ENCODE measurements at regions not wholly inside any gene's neighbourhood (a gene's known extent, or its start where the extent isn't known, plus 50 kb on each side); places are given as distances from the start of the nearest gene placed in this dataset.

DNA sequence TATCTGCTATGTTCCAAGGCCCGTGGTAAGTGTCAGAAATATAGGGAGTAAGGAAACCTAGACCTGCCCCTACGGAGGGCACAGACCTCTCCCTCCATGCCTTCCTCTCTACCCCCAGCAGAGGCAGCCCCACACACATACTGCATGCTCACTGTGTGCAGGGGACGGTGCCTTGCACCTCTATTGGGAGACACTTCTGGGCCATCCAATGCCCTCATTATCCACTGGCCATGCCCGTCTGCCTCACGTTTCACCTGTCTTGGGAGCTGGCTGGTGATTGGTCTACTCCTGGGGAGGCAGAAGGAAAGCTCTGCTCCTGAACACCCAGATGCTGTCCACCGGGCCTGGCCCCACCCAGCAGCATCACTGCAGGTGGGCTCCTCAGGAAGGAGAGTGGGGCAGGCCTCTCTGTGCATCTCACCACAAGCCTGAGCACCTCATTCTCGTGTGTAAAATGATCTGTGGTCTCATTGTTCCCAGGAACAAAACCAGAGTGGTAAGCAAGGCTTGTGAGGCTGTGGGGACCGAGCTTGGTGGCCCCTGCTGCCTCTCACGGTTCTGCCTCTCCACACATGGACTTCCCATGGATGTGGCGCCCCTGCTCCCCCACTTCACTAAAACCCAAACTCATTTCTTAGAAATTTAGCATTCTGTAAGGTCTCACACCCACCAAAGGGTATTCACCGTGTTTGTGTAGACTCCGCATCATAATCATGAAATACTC lies 312.5 kb upstream of the HS6ST1 start:
- no peaks in the 10 kb centered on the region; the same call in 1 of the 2 replicates for H3K27me3 Mint-ChIP-seq (ENCODE audit: low read depth)
- H3K4me3 Mint-ChIP-seq: no peak overlapping the region
- H3K27ac Mint-ChIP-seq: no peak overlapping the region
- no peaks in the 10 kb centered on the region for H3K36me3 Mint-ChIP-seq
- DNase-seq (ENCODE audit: low spot score) (no peak), ATAC-seq (no peak)
- CTCF ChIA-PET: no interaction called here
- peaks cover 34% of the 10 kb centered on the region for H3K4me1 Mint-ChIP-seq
- TF ChIP-seq, protein P1, sequence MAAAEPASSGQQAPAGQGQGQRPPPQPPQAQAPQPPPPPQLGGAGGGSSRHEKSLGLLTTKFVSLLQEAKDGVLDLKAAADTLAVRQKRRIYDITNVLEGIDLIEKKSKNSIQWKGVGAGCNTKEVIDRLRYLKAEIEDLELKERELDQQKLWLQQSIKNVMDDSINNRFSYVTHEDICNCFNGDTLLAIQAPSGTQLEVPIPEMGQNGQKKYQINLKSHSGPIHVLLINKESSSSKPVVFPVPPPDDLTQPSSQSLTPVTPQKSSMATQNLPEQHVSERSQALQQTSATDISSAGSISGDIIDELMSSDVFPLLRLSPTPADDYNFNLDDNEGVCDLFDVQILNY (CRISPR knock-in tag; IDR thresholded peaks at IDR 0.05): no peak
- TF ChIP-seq TCF7 (CRISPR knock-in tag; IDR thresholded peaks at IDR 0.05; ENCODE audit: low read depth) (no peak), ZNF138 (CRISPR knock-in tag; conservative IDR thresholded peaks at IDR 0.05) (no peak), ZNF396 (CRISPR knock-in tag; IDR thresholded peaks at IDR 0.05; ENCODE audit: borderline replicate concordance) (no peak), ZNF423 (CRISPR knock-in tag; IDR thresholded peaks at IDR 0.05) (no peak), NFE2L1 (CRISPR knock-in tag; IDR thresholded peaks at IDR 0.05) (no peak), ELF4 (CRISPR knock-in tag; IDR thresholded peaks at IDR 0.05; ENCODE audit: low read depth) (no peak), ZNF121 (CRISPR knock-in tag; IDR thresholded peaks at IDR 0.05) (no peak), FOXK1 (CRISPR knock-in tag; IDR thresholded peaks at IDR 0.05) (no peak)
- TF ChIP-seq, protein P2, sequence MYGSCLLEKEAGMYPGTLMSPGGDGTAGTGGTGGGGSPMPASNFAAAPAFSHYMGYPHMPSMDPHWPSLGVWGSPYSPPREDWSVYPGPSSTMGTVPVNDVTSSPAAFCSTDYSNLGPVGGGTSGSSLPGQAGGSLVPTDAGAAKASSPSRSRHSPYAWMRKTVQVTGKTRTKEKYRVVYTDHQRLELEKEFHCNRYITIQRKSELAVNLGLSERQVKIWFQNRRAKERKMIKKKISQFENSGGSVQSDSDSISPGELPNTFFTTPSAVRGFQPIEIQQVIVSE (CRISPR knock-in tag; IDR thresholded peaks at IDR 0.05; ENCODE audit: borderline replicate concordance): no peak
- TF ChIP-seq, protein P3, sequence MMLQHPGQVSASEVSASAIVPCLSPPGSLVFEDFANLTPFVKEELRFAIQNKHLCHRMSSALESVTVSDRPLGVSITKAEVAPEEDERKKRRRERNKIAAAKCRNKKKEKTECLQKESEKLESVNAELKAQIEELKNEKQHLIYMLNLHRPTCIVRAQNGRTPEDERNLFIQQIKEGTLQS (CRISPR knock-in tag; conservative IDR thresholded peaks at IDR 0.05): no peak
- POLR2A ChIA-PET: no interaction called here
- H3K9me3 Mint-ChIP-seq: no peaks in the 10 kb centered on the region

DNA sequence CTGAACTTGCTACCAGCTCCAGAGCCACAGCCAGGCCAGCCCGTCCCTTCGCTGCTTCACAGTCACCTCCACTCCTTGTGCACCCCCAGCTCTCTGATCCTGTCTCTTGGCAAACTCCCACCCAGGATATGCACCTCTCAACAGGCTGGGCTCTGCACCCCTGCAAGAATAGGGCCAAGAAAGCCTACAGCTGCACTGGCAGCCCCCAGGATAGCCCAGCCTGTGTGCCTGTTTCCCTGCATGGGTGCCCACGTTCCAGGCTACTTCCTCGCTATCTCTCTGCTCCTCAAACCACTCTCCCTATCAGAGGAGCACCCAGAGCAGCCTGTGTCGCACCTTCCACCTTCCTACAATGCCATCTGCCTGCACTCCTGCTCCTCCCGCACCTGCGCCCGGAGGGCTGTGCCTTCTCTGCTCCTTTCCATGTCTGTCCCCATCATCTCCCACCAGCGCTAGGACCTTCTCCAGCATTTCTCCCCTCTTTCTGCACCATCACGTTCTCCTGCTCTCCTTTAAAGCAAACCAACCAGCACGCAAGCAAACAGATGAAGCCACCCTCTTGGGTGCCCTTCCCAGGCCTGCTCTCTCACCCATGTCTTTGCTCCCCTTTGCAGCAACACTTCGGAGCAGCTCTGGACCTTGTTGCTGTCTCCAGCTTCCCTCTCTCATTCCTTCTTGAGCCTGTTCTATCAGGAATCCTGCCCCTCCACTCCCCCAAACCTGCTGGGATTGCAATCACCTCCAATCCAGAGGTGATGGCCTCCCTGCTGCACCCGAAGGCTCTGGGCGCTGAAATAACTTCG lies 313.2 kb upstream of the HS6ST1 start:
- H3K4me1 Mint-ChIP-seq: peaks cover 41% of the 10 kb centered on the region
- H3K27ac Mint-ChIP-seq: no peak overlapping the region
- H3K36me3 Mint-ChIP-seq: no peaks in the 10 kb centered on the region
- no peak overlapping the region for H3K4me3 Mint-ChIP-seq
- DNase-seq (ENCODE audit: low spot score): no peak
- ChIA-PET CTCF (interaction anchor here (2.1 kb wide), 1 partner anchor 13 kb away, joined by 4 read pairs; no protein-coding TSS in a partner anchor), POLR2A (no interaction called here)
- H3K27me3 Mint-ChIP-seq (ENCODE audit: low read depth): peaks cover 2% of the 10 kb centered on the region; the same call in 1 of the 2 replicates
- no peaks in the 10 kb centered on the region for H3K9me3 Mint-ChIP-seq
- TF ChIP-seq GRHL2 (CRISPR knock-in tag; IDR thresholded peaks at IDR 0.05; ENCODE audit: insufficient replicate concordance, severe bottlenecking): no peak
- TF ChIP-seq, protein P4, sequence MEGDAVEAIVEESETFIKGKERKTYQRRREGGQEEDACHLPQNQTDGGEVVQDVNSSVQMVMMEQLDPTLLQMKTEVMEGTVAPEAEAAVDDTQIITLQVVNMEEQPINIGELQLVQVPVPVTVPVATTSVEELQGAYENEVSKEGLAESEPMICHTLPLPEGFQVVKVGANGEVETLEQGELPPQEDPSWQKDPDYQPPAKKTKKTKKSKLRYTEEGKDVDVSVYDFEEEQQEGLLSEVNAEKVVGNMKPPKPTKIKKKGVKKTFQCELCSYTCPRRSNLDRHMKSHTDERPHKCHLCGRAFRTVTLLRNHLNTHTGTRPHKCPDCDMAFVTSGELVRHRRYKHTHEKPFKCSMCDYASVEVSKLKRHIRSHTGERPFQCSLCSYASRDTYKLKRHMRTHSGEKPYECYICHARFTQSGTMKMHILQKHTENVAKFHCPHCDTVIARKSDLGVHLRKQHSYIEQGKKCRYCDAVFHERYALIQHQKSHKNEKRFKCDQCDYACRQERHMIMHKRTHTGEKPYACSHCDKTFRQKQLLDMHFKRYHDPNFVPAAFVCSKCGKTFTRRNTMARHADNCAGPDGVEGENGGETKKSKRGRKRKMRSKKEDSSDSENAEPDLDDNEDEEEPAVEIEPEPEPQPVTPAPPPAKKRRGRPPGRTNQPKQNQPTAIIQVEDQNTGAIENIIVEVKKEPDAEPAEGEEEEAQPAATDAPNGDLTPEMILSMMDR (IDR thresholded peaks at IDR 0.05): no peak
- TF ChIP-seq, protein P5, sequence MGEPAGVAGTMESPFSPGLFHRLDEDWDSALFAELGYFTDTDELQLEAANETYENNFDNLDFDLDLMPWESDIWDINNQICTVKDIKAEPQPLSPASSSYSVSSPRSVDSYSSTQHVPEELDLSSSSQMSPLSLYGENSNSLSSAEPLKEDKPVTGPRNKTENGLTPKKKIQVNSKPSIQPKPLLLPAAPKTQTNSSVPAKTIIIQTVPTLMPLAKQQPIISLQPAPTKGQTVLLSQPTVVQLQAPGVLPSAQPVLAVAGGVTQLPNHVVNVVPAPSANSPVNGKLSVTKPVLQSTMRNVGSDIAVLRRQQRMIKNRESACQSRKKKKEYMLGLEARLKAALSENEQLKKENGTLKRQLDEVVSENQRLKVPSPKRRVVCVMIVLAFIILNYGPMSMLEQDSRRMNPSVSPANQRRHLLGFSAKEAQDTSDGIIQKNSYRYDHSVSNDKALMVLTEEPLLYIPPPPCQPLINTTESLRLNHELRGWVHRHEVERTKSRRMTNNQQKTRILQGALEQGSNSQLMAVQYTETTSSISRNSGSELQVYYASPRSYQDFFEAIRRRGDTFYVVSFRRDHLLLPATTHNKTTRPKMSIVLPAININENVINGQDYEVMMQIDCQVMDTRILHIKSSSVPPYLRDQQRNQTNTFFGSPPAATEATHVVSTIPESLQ (CRISPR knock-in tag; IDR thresholded peaks at IDR 0.05): no peak
- ATAC-seq: no peak

DNA sequence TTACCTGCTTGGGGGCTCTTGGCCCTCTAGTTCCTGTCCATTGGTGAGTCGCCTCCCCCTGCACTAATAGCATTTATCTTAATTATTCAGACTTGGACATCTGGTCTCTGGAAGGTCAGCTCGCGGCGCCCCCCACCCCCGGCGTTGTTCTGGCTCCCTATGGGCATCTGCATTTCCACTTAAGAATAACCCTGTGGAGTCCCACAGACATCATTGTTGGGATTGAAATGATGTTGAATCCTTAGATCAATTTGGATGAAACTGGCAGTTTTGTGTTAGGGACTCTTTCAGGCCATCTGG lies 313.8 kb upstream of the HS6ST1 start:
- H3K27me3 Mint-ChIP-seq (ENCODE audit: low read depth): peaks cover 2% of the 10 kb centered on the region; the same call in 1 of the 2 replicates
- no peak for DNase-seq (ENCODE audit: low spot score)
- CTCF ChIA-PET: interaction anchor here (2.1 kb wide), 1 partner anchor 12 kb away, joined by 4 read pairs; no protein-coding TSS in a partner anchor
- H3K36me3 Mint-ChIP-seq: no peaks in the 10 kb centered on the region
- H3K9me3 Mint-ChIP-seq: no peaks in the 10 kb centered on the region
- peaks cover 41% of the 10 kb centered on the region for H3K4me1 Mint-ChIP-seq
- ATAC-seq: no peak
- no peak overlapping the region for H3K27ac Mint-ChIP-seq
- POLR2A ChIA-PET: no interaction called here
- H3K4me3 Mint-ChIP-seq: no peak overlapping the region
- TF ChIP-seq, protein P6, sequence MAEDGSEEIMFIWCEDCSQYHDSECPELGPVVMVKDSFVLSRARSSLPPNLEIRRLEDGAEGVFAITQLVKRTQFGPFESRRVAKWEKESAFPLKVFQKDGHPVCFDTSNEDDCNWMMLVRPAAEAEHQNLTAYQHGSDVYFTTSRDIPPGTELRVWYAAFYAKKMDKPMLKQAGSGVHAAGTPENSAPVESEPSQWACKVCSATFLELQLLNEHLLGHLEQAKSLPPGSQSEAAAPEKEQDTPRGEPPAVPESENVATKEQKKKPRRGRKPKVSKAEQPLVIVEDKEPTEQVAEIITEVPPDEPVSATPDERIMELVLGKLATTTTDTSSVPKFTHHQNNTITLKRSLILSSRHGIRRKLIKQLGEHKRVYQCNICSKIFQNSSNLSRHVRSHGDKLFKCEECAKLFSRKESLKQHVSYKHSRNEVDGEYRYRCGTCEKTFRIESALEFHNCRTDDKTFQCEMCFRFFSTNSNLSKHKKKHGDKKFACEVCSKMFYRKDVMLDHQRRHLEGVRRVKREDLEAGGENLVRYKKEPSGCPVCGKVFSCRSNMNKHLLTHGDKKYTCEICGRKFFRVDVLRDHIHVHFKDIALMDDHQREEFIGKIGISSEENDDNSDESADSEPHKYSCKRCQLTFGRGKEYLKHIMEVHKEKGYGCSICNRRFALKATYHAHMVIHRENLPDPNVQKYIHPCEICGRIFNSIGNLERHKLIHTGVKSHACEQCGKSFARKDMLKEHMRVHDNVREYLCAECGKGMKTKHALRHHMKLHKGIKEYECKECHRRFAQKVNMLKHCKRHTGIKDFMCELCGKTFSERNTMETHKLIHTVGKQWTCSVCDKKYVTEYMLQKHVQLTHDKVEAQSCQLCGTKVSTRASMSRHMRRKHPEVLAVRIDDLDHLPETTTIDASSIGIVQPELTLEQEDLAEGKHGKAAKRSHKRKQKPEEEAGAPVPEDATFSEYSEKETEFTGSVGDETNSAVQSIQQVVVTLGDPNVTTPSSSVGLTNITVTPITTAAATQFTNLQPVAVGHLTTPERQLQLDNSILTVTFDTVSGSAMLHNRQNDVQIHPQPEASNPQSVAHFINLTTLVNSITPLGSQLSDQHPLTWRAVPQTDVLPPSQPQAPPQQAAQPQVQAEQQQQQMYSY (CRISPR knock-in tag; IDR thresholded peaks at IDR 0.05): no peak
- TF ChIP-seq, protein P7, sequence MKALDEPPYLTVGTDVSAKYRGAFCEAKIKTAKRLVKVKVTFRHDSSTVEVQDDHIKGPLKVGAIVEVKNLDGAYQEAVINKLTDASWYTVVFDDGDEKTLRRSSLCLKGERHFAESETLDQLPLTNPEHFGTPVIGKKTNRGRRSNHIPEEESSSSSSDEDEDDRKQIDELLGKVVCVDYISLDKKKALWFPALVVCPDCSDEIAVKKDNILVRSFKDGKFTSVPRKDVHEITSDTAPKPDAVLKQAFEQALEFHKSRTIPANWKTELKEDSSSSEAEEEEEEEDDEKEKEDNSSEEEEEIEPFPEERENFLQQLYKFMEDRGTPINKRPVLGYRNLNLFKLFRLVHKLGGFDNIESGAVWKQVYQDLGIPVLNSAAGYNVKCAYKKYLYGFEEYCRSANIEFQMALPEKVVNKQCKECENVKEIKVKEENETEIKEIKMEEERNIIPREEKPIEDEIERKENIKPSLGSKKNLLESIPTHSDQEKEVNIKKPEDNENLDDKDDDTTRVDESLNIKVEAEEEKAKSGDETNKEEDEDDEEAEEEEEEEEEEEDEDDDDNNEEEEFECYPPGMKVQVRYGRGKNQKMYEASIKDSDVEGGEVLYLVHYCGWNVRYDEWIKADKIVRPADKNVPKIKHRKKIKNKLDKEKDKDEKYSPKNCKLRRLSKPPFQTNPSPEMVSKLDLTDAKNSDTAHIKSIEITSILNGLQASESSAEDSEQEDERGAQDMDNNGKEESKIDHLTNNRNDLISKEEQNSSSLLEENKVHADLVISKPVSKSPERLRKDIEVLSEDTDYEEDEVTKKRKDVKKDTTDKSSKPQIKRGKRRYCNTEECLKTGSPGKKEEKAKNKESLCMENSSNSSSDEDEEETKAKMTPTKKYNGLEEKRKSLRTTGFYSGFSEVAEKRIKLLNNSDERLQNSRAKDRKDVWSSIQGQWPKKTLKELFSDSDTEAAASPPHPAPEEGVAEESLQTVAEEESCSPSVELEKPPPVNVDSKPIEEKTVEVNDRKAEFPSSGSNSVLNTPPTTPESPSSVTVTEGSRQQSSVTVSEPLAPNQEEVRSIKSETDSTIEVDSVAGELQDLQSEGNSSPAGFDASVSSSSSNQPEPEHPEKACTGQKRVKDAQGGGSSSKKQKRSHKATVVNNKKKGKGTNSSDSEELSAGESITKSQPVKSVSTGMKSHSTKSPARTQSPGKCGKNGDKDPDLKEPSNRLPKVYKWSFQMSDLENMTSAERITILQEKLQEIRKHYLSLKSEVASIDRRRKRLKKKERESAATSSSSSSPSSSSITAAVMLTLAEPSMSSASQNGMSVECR (CRISPR knock-in tag; IDR thresholded peaks at IDR 0.05; ENCODE audit: borderline replicate concordance): no peak
